GM19467 (cell line): ENCODE measurements at regions not wholly inside any gene's neighbourhood (a gene's known extent, or its start where the extent isn't known, plus 50 kb on each side); places are given as distances from the start of the nearest gene placed in this dataset.

ENCODE experiments used
- ATAC-seq: cut with Tn5 transposase; IDR thresholded peaks from one replicate; pipeline ENCODE4 v1.9.1; 2021; ENCODE audit warnings: mild to moderate bottlenecking, moderate library complexity; ENCODE audit not compliant: unreplicated experiment

DNA sequence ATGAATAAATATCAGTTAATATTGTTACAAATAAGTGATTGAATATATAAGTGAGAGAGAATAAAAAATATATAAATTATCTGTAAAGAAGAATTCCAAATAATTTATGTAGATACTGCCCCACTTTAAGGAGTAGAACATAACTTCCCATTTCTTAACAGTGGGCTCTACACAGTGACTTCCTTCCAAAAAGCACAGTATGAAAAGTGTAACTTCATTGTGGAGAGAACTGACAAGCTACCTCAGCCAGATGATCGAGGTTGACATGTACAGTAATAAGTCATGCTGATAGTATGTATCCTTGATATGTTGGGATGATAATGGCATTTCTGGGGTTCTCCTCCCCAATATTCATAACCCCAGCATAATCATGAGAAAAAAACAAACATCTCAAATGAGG, 191.9 kb upstream of the FN1 start:
- ATAC-seq: no peak

DNA sequence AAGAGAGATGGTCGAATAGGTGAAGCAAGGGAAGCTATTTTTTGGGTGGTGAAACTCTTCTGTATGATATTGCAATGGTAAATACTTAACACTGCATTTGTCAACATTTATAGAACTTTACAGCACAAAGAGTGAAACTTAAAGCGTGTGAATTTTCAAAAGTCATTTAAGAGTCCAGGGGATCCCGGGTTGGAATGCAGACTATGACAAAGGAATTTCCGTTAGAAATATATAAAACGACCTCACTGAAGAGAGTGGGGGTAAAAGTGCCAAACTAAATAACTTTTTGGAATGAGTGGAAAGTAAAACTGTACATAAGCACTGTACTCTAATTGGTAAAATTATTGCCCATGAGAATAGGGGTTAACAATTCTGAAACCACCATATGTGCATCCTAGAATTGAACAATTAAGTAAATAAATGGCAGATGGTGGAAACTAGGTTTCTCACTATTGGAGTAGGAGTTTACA, 191.0 kb upstream of the FN1 start:
- ATAC-seq: no peak

DNA sequence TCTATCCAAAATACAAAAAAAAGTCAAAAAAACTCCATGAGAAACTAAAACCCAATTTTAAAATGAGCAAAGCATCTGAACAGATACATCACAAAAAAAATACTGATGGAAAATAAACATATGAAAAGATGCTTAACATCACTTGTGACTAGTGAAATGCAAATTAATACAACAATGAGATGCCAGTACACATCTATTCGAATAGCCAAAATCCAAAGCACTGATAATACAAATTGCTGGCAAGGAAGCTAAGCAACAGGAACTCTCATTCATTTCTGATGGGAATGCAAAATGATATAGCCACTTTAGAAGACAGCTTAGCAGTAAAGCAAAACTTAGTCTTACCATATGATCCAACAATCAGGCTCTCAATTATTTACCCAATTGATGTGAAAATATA, 190.2 kb upstream of the FN1 start:
- no peak for ATAC-seq

GRCh38 chr2:215625207-215625606, 189.3 kb upstream of the FN1 start:
- no peak for ATAC-seq

GRCh38 chr2:215624423-215624829, 188.6 kb upstream of the FN1 start:
- ATAC-seq: no peak

DNA sequence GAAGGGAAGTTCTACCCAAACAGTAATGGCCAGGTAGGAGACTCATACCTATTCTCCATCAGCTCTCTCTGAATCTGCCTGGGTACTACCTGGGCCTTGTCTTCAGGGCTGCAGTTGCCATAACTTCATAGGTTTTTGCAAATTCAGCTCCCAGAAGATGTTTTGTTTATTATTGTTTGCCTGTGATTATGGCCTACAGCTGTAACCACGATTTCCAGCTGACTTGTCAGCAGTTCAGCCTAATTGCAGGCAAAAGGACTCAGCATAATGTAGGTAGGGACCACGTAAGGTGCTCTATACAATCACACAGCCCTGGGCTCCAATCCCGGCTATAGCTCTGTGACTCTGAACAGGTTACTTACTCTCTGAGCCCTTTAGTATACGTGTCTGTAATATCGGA, 187.0 kb upstream of the FN1 start:
- ATAC-seq: no peak

DNA sequence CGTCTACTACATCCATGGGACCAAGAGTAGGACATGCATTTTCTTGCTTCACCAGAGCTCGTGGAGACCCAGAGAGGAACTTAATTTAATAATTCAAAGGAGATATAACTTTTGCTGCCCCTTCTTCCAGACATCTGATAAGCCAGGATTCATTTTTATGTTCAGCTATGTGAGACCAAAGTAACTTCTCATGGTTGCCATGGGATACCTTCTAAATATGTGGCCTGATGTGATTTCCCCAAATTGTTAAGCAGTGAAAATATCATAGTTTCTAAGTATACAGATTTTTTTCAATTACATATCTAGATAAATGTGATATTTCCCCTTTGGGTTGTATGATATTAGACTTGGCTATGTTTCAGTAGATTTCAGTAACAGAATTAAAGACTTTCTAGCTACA, 185.5 kb upstream of the FN1 start:
- ATAC-seq: no peak

- no peak for ATAC-seq
Measured at GRCh38 chr2:215620528-215620927, 184.7 kb upstream of the FN1 start.

- ATAC-seq: no peak
Measured at GRCh38 chr2:215619989-215620388, 184.1 kb upstream of the FN1 start.

- ATAC-seq: no peak
Measured at GRCh38 chr2:215619022-215619958, 183.4 kb upstream of the FN1 start.

DNA sequence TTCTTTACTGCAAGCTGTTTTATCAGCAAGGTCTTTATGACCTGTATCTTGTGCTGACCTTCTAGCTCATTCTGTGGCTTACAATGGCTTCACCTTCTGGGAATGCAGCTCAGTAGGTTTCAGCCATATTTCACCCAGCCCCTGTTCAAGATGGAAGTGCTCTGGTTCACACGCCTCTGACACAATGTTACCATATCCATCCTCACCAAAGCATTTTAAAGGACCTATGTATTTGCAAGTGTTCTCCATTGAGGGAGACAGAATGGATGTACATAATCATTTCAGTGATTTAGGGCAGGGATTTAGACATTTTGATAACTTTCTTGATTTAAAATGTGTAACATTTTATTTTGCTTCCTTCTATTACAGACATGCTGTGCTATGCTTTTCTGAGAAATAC, 182.3 kb upstream of the FN1 start:
- ATAC-seq: no peak

GRCh38 chr2:215617060-215617824, 181.4 kb upstream of the FN1 start:
- ATAC-seq: no peak

- ATAC-seq: no peak
Measured at GRCh38 chr2:215615803-215616174, 179.9 kb upstream of the FN1 start.

- ATAC-seq: no peak
Measured at GRCh38 chr2:215615067-215615802, 179.4 kb upstream of the FN1 start.

GRCh38 chr2:215614296-215614695, 178.4 kb upstream of the FN1 start:
- no peak for ATAC-seq

DNA sequence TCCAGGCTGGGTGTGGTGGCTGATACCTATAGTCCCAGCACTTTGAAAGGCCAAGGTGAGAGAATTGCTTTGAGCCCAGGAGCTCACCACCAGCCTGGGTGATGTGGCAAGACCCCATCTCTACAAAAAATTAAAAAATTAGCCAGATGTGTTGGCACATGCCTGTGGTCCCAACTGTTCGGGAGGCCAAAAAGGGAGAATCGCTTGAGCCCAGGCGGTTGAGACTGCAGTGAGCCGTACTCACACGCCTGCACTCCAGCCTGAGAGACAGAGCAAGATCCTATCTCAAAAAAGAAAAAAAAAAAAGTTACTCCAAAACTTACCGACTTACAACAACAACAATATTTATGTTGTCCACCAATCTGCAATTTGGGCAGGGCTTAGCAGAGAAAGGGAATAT, 178.0 kb upstream of the FN1 start:
- no peak for ATAC-seq

DNA sequence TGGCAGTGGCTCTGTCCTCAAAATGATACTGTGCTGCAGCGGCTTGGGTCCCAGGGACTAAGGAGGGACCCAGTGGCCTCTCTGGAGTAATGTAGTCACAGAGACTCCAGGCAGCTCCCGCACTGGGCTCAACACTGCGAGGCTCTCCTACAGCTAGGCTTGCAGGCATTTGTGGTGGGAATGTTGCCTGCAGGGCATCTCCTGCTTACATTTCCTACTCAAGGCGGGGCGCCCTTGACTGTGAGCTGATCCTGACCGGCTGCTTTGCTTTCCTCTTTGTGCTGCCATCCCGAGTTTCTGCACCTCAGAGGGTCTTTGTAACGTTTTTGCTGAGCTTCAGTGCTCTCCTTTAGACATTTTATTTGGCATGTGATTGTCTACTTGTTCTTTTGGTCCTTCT, 177.4 kb upstream of the FN1 start:
- ATAC-seq: no peak

DNA sequence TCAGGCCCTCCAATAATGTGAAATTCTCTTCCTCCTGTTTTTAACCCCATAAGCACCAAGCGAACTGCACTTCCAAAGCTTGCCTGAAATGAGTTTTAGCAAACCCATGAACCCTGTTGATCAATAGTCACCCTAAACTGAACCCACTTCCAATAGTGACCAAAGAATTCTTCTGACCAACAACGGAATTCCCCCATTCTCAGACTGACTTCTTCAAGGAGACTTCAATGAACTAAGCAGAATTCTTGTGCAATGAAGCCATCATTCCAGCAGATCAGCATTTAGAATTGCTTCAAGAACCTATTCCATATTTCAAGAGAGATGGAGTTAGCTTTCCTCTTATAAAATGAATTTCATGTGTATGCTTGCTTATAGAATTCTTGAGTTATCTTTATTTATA, 176.9 kb upstream of the FN1 start:
- ATAC-seq: no peak

GRCh38 chr2:215611609-215612386, 175.9 kb upstream of the FN1 start:
- no peak for ATAC-seq
